Tibial nerve (tissue), 4 donors: ENCODE measurements at regions not wholly inside any gene's neighbourhood (a gene's known extent, or its start where the extent isn't known, plus 50 kb on each side); places are given as distances from the start of the nearest gene placed in this dataset.

ENCODE experiments used
- DNase-seq, 2 donors: peaks; one replicate each; pipeline ENCODE4 v3.0.0-alpha.2; 2019; ENCODE audit warnings: low spot score in 2 of 2
- H3K27ac ChIP-seq, 4 donors: fragments of 200-600 bp; sonication (generic) in 3 of 4; one replicate each; pipeline ENCODE4 v1.5.1; 2017 to 2019; ENCODE audit warnings: mild to moderate bottlenecking in 1 of 4
- H3K27me3 ChIP-seq, 2 donors: fragments of 200-600 bp; sonication (generic) in 1 of 2; one replicate each; pipeline versions ENCODE4 v1.5.1 to v1.6.0; 2017 to 2019
- H3K36me3 ChIP-seq, 3 donors: fragments of 200-600 bp; sonication (generic); one replicate each; pipeline ENCODE4 v1.5.1; 2018 to 2019
- H3K4me1 ChIP-seq, 4 donors: fragments of 200-600 bp; sonication (generic) in 3 of 4; one replicate each; pipeline ENCODE4 v1.5.1; 2017 to 2019
- H3K4me3 ChIP-seq, 4 donors: fragments of 200-600 bp; sonication (generic) in 3 of 4; one replicate each; pipeline ENCODE4 v1.5.1; 2017 to 2019; ENCODE audit warnings: mild to moderate bottlenecking in 1 of 4, moderate library complexity in 1 of 4
- H3K9me3 ChIP-seq, 4 donors: fragments of 200-600 bp; sonication (generic) in 3 of 4; one replicate each; pipeline ENCODE4 v1.5.1; 2017 to 2019
- CTCF ChIP-seq, 5 experiments: fragments of 200-600 bp in 3 of 5; fragments of 450-650 bp in 2 of 5; sonication (generic) in 3 of 5; IDR thresholded peaks; one replicate each; pipeline ENCODE4 v1.5.1; 2016 to 2019; ENCODE audit warnings: antibody characterized with exemption in 5 of 5, mild to moderate bottlenecking in 3 of 5, moderate library complexity in 2 of 5
- EP300 ChIP-seq, 2 donors: sonication (generic); formaldehyde crosslinking; IDR thresholded peaks; one replicate each; pipeline ENCODE4 v1.6.1; 2017; ENCODE audit warnings: antibody characterized with exemption in 2 of 2, mild to moderate bottlenecking in 1 of 2
- POLR2A ChIP-seq, 2 donors: fragments of 450-650 bp; IDR thresholded peaks; one replicate each; pipeline ENCODE4 v1.6.1; 2017; ENCODE audit warnings: antibody characterized with exemption in 2 of 2, mild to moderate bottlenecking in 2 of 2, moderate library complexity in 2 of 2
- WGBS, 2 donors: methylation state at CpG; one replicate each; pipeline ENCODE4 v1.1.5; 2018; 5-methylcytosine and 5-hydroxymethylcytosine counted together

- Histone ChIP-seq H3K4me1 (no peaks in the 10 kb centered on the region), H3K4me3 (no peak overlapping the region), H3K27ac (no peak overlapping the region), H3K27me3 (no peaks in the 10 kb centered on the region), H3K9me3 (no peaks in the 10 kb centered on the region), H3K36me3 (no peaks in the 10 kb centered on the region)
- no peak for DNase-seq
- 96 to 98% methylated on average over 4 of the region's 4 CpGs for WGBS, 2 donors
- TF ChIP-seq CTCF (IDR thresholded peaks at IDR 0.05), result no peak
- no peak for TF ChIP-seq POLR2A (IDR thresholded peaks at IDR 0.05)
- TF ChIP-seq EP300 (IDR thresholded peaks at IDR 0.05), result no peak
Measured at GRCh38 chr5:45101146-45101545, 292.4 kb downstream of the MRPS30 start.

GRCh38 chr5:45105491-45105994 is 296.8 kb downstream of the MRPS30 start:
- DNase-seq, result no peak
- Histone ChIP-seq H3K9me3 (no peaks in the 10 kb centered on the region), H3K27ac (no peak overlapping the region), H3K36me3 (no peaks in the 10 kb centered on the region), H3K4me3 (no peak overlapping the region), H3K4me1 (no peaks in the 10 kb centered on the region), H3K27me3 (no peaks in the 10 kb centered on the region)
- TF ChIP-seq EP300 (IDR thresholded peaks at IDR 0.05), result no peak
- TF ChIP-seq POLR2A (IDR thresholded peaks at IDR 0.05), result no peak
- TF ChIP-seq CTCF (IDR thresholded peaks at IDR 0.05), result no peak
- 80 to 86% methylated on average over 1 of the region's 1 CpG for WGBS, 2 donors

GRCh38 chr5:45109062-45109461 is 300.3 kb downstream of the MRPS30 start:
- Histone ChIP-seq H3K9me3 (no peaks in the 10 kb centered on the region), H3K4me1 (no peaks in the 10 kb centered on the region), H3K36me3 (no peaks in the 10 kb centered on the region), H3K27ac (no peak overlapping the region), H3K4me3 (no peak overlapping the region), H3K27me3 (no peaks in the 10 kb centered on the region)
- WGBS, 2 donors, result 52 to 78% methylated on average over 1 of the region's 1 CpG
- no peak for DNase-seq
- TF ChIP-seq POLR2A (IDR thresholded peaks at IDR 0.05) (no peak), EP300 (IDR thresholded peaks at IDR 0.05) (no peak), CTCF (IDR thresholded peaks at IDR 0.05) (no peak)

- no peaks in the 10 kb centered on the region for H3K27me3 ChIP-seq
Measured at GRCh38 chr5:45109636-45110035, 300.9 kb downstream of the MRPS30 start.

GRCh38 chr5:45110399-45110798 is 301.7 kb downstream of the MRPS30 start:
- no peaks in the 10 kb centered on the region for H3K9me3 ChIP-seq
- TF ChIP-seq EP300 (IDR thresholded peaks at IDR 0.05) (no peak), POLR2A (IDR thresholded peaks at IDR 0.05) (no peak), CTCF (IDR thresholded peaks at IDR 0.05) (no peak)

More at GRCh38 chr5:45109636-45110035, 300.9 kb downstream of the MRPS30 start:
- Histone ChIP-seq H3K36me3 (no peaks in the 10 kb centered on the region), H3K4me3 (no peak overlapping the region), H3K4me1 (no peaks in the 10 kb centered on the region), H3K9me3 (no peaks in the 10 kb centered on the region), H3K27ac (no peak overlapping the region)
- WGBS, 2 donors, result 75 to 87% methylated on average over 1 of the region's 1 CpG
- TF ChIP-seq EP300 (IDR thresholded peaks at IDR 0.05) (no peak), POLR2A (IDR thresholded peaks at IDR 0.05) (no peak), CTCF (IDR thresholded peaks at IDR 0.05) (no peak)
- no peak for DNase-seq

More at GRCh38 chr5:45110399-45110798, 301.7 kb downstream of the MRPS30 start:
- WGBS, 2 donors, result 59 to 72% methylated on average over 1 of the region's 1 CpG
- no peaks in the 10 kb centered on the region for H3K4me1 ChIP-seq
- H3K27ac ChIP-seq, result no peak overlapping the region
- no peak overlapping the region for H3K4me3 ChIP-seq
- no peak for DNase-seq
- H3K36me3 ChIP-seq, result no peaks in the 10 kb centered on the region
- H3K27me3 ChIP-seq, result no peaks in the 10 kb centered on the region
